CD4-positive, alpha-beta T cell treated with Interleukin-4 for 1 hour (primary cell): ENCODE measurements at regions not wholly inside any gene's neighbourhood (a gene's known extent, or its start where the extent isn't known, plus 50 kb on each side); places are given as distances from the start of the nearest gene placed in this dataset.

ENCODE experiments used
- DNase-seq, 2 donors: peaks; one replicate each; pipeline ENCODE4 v3.0.0-alpha.2; 2020 to 2022

DNA sequence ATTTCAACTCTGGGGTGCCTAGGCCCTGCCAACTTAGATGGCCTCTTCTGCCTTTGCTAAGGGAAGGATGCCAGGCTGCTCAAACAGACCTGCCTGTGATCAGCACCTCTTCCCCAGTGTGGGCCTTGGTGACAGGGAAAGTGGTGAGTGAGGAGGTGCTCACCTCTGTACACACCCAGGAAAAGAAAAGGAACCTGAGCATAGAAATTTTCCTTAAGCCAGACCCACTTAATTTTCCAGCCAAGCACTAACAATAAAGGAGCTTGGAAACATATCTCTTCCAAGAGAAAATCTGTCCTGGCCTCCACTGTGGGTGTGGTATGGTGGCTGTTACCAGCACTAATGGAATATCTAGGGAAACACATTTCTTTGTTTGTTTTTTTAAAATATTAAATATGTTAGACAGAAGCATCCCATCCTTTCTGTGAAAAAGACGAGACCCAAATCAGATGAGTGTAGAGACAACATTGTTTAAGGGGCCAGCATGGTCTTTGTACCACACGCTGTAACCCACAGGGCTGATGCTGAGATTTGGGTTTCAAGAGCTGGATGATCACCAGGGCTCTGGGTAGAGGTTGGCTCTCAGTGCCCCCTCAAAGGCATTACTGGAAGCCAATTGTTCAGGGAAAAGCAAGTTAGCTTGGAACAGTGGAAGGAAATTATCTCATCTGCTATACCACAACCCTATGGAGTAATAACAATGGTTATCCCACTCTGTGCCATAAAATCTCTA, 472.2 kb downstream of the INSC start:
- DNase-seq, result no peak

DNA sequence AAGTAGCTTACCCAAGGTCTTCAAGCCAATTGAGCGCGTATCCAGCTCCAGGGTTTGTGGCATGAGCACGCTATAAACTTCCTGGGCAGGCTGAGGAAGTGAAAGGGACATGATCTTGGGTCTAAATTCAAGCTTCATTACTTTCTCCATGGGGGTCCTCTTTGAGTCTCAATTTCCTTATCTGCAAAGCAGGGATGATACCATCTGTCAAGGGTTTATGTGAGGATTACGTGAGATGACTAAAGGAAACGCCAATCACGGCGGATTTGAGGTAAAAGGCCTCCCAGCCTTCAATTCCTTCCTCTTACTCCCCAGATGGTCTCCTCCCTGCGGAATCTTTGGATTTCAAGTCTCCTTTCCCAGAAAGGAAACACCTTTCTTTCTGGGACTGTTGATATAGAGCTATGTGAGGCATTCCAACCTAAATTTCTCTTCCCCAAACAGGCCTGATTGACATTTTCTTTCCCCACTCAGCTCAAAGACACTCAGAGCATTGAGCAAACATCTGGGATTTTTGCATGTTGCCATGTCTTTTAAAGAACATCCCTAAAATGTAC, 474.4 kb downstream of the INSC start:
- no peak for DNase-seq

DNA sequence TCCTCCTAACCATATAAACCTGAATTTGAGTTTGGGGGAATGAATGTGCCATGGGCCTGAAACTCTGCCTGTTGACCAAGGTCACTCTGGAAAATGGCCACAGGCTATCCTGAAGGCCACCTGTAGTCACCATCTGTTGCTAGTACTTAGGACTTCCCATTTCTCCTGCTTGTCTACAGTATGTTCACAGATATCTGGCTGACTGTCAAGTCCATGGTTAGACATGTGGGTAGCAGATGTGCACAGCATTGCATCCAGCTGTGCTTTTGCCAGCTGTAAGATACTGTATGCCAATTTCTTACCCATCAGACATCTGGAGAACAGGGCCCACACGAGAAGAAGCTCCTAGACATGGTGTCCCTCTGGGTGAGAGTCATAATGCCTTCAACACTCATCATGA, 475.4 kb downstream of the INSC start:
- DNase-seq, result no peak

DNA sequence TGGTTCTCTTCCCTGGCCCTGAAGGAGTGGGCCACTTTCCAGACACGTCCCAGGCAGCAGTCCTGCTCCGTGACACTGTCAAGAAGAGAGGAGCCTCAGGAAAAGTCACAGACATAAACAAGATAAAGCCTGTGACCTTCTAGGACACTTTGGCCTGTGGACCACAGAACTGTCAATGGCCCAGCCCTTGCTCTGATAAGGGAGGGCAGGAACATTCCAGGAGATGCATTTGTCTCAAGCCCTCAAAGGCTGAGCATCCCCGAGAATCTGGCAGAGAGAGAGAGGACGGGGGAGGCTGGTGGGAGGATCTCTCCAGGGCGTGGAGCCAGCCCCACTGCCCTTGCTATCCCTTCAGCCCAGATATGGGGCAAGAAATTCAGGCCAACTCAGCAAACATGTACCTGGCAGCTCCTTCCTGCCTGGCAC, 476.4 kb downstream of the INSC start:
- no peak for DNase-seq

DNA sequence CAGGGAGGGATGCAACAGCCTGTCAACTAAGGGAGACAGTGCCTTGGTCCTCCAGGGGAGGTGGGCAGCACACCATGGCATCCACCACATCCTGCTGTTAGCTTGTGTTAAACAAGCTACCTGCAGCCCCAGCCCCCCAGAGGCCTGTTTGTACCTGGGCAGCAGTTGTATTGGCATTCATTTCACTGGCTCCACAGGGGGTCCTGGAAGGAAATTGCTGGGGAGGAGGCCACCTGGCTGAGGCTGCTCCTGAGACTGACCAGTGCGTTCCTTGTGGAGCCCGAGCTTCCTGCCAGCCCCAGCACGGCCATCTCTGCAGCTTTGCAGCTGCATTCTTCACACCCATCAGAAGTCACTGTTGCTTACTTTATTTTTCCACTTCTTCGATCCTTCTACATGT, 479.9 kb downstream of the INSC start:
- no peak for DNase-seq

DNA sequence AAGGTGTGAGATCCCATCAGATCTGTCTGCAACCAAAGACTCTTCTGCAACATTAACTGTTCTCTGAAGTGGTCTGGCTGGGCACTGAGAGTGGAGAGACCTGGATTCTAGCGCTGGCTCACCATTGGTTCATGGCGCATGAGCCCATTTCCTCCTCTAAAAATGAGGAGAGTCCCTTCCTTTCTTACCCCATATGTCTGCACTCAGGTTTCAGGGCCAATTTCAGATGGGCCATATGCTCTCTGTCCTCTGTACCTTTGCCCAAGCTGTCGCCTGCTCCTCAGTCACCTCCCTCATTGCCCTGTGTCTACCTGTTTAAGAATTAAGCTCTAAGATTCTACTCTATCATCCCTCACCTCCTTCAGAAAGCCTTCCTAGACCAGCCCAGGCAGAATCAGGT, 484.7 kb downstream of the INSC start:
- DNase-seq, result no peak

DNA sequence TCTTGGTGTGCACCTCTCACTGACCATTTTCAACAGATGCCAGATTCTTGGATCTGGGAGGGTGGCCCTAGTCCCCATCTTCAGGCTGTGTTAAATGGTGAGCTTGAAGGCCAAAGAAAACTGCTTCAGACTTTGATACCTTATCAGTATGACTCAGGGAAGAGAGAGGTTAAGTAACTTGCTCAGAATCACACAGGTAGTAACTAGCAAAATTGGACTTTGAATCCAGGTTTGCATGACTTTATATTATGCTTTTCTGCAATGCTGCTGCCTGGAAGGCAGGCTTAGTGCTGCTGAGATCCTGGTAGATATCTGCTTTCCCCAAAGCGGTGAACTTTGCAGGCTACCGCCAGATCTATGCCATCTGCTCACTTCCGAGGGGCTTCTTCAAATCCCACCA, 487.3 kb downstream of the INSC start:
- DNase-seq, result no peak

DNA sequence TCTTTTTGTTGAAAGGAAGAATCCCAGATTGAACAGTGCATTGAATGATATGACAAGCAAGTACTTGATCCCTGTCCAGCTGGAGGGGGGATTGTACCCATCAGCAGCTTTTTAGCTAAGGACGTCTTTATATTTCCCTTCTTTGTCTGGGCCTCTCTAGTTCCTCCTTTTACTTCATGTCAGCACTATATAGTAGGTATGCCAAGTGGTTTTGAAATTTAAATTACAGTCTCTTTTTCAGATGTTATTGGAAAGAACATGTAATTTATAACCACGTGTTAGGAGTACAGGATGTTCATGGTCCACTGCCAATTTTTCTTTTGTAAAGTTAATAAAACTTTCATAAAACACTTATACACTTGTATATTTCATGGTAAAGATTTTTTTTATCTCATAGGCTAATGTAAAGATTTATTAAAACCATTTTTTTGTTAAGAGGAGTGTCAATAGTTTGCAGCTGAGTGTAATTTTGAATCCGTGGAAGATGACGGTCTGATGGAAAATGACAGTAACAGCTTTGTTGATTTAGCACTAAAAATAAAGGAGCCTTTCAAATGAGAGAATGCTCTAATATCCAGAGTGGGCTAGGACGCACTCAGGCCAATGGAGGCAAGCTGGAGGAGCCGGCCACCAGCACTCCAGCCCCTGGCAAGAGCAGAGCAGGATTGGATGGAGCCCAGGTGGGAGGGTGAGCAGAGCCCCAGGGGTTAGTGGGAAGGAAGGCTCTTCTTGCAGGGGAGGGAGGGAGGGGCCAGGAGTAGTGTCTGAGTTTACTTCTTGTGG, 488.3 kb downstream of the INSC start:
- no peak for DNase-seq

DNA sequence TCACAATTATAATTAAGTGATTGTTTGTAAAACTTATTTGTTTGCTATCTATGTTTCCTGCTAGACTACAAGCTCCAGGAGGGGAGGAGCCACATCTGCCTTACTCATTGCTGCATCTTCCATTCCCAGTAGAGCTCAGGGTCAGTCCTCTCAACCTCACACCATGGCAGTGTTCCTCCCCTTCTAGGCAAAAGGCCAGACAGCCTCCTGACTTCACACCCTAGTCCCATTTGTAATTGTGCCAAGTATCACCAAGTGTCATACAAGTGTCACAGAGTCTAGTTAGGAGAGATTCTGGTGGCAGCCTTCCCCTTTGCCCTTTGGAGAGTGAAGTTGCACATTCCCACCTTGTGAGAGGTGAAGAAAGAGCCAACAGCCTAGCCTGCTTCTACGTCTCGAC, 490.4 kb downstream of the INSC start:
- no peak for DNase-seq

DNA sequence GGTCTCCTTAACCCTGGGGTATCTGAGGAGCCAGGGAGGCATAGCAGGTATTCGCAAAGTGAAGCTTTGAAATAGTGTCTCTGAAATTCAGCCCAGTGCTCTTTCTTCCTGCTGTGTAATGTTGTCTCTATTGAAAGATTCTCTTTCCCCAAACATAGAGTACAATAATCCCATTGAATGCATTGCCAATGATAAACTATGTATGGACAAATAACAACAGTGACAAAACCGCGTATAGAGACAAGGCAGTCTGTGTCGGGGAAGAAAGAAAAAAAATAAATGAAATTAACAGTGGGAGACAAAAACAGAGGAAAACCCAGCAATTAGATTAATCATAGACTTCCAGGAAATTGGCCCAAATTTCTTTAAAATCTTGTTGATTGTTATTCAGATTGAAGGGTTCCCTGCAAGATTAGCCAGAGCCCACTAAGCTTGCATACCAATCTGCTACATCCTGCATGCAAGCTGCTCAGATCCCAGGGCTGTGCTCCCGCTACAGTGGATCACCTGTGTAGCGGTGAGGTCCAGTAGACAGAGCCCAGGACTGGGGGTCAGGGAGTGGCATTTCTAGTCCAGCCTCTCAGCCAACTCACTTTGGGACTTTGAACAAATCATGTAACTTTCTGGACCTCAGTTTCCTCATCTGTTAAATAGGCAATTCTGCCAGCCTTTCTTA, 492.8 kb downstream of the INSC start:
- DNase-seq, result no peak

DNA sequence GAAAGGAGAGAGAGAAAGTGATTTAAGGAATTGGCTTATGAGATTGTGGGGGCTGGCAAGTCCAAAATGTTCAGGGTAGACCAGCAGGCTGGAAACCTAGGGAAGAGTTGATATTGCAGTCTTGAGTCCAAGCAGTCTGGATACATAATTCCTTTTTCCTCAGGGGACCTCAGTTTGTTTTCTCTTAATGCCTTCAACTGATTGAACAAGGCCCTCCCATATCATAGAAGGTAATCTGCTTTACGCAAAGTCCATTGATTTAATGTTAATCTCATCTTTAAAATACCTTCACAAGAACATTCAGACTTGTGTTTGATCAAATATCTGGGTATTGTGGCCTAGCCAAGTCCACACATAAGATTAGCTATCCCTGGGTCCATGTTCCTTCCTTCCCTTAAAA, 494.7 kb downstream of the INSC start:
- DNase-seq, result no peak

DNA sequence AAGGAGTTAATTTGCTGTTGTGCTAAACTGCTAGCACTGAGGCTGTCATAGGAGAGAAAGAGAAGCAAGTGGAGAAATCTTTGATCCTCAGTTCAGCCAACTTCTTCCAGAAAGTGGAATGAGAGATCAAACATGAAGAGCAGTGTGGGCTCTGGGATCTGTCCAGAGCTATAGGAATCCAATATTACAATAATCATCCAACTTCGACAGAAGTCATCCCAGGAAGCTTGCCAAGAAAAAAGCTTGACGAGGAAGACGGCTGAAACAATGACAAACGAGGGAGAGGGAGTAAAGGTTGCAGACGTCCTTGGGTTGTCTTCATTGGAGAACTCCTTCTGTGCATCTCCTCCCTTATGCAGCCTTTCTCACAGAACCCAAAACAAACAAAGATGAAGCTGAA, 496.2 kb downstream of the INSC start:
- no peak for DNase-seq

DNA sequence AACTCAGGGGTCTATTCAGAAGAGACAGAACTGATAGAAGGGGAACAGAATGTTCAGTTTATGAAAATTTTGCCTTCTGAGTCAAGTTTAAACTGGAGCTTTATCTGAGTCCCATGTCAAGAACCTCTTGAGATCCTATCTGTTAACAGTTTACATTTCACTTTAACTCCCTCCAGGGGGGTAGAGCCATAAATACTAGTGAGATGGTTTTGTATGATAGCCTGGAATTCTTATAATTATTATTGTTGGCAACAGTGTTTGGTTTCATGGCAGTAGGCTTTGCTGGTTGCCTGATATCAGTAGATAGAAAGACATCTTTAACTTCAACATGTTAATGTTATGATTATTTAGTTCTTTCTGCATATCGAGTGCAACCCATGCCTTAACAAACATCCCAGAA, 498.5 kb downstream of the INSC start:
- DNase-seq, result no peak

DNA sequence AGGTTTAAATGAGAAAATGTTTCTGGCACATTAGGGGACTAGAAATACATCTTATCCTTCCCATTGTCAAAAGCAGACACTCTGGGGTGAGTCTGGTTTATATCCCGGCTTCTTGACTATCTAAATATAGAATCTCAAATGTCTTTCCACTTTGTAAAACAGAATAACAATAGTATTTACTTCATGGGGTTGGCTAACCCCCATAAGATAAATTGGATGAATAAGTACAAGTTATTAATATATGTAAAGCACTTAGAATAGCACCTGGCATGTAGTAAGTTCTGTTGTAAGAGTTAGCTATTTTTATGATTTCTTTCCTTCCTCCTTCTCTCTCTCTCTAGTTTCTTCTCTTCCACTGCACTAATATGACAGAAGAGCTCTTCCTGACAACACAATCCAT, 499.1 kb downstream of the INSC start:
- DNase-seq, result no peak

DNA sequence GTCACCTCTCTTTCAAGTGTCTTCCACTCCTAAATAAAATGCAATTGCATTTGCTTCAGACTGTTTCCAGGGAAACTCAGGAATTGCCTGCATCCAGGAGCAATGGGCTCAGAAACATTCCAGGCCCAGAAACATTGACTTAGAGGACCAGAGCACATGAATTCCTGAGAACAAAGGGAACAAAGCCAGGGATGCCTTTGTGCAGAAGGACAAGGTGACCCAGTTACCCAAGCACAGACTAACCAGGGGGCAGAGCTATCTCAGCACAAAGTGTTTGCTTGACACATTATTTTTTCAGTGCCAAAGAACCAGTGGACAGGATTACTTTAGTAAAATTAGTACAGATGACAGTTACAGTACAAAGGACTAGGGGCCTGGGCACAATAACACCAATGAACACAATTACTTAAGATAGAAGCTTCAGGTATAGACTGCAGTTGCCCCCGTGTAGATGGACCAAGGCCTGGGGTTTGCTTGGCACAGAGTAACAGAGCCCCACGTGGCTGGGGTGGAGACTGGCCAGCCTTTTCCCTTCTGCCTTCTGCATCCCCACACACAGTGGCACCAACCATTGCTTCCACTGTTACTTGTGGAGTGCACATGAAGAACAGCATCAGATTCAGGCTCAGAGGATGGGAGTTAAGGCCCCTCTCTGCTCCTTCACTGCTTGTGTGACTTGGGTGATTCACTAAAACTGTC, 500.8 kb downstream of the INSC start:
- DNase-seq, result no peak

DNA sequence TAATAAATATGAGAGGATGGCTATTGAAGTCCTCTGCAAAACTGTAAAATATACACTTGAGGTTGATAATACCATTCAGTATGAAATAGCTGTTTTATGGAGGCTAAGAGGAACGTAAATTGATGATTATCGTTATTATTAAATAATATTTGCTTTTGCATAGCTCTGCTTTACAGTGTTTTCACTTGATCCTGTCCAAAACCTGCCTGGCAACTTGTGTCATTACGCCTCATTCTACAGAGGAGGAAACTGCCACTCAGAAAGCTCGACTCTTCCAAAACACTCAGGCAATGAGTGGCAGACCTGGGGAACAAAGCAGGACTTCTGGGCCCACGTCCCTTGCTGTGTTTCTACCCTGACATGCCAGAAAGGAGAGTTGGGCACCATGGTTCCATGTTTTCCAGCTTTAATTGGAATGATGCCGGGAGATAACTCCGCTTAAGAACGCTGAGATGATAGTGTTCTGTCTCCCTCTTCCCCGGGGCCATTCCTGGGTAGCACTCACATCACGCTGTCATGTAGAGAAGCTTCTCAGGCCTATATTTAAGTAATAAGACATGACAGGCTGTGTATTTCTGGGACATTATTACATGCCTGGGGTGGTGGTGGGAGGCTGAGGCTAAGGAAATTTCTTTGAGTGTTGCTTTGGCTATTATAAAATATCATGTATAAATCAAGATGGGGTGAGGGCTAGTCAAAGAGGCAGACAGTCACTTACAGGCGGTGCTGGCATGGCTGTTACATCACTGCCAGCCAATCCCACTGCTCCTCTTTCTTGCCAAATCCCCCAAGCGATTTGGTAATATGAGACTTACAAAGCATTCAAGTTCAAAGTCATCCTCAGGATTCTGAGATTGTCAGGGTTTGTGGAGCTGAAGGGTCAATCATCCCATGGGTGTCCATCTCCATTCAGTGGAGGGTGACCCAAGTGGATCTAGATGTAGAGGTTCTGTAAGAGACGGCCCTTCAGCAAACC, 501.7 kb downstream of the INSC start:
- DNase-seq, result no peak

DNA sequence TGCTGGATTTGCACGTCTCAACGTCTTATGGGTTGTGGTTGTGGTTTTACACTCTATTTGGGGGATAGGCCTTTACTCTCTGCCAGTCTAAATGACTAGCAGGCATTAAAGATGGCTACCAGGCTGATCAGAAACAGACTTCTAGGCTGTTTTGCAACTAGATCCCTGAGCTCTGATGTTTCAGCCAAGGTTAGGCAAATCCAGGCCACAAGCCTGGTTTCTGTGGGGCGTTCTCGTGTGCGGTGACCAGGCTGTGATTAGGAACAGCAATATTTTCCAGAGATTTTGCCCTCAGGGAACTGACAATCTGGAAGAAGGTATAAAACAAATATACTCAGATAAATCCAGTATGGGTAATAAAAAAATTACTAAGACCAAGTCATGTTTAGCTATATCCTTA, 502.4 kb downstream of the INSC start:
- no peak for DNase-seq

DNA sequence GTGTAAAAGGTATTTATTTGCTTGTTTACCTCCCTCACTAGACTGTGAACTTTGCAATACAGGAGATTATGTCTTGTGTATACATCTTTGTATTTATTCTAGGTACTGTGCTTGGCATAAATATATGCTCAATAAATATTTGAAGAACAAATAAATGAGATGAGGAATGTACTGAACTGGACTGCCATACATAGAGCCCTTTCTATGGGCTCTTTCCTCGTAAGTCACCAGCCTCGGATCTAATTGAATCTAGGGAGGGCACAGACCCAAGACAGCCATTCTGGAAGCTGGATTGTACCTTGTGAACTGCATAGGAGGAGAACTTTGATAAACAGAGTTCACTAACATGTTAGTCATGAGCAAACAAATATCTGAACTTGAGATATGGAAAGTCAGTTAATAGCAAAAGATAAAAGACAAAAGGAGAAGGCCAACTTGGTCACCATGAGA, 503.9 kb downstream of the INSC start:
- DNase-seq, result no peak

DNA sequence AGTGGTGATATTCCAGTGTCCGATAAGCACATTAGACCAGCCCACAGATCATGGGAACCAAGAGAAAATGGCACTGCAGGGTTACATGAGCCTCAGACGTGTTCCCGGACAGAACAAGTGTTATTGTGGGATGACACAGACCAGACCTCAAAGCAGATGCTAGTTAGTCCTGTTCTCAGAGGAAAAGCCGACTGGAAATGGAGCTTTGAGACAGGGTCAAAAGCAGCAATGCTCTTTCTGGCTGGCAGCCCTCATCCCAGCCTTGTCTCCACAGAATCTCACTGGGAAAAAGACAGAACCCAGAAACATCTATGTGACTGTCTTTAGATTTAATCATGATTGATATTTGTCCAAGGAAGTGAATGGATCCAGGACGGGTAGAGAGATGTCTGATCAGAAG, 506.8 kb downstream of the INSC start:
- no peak for DNase-seq

DNA sequence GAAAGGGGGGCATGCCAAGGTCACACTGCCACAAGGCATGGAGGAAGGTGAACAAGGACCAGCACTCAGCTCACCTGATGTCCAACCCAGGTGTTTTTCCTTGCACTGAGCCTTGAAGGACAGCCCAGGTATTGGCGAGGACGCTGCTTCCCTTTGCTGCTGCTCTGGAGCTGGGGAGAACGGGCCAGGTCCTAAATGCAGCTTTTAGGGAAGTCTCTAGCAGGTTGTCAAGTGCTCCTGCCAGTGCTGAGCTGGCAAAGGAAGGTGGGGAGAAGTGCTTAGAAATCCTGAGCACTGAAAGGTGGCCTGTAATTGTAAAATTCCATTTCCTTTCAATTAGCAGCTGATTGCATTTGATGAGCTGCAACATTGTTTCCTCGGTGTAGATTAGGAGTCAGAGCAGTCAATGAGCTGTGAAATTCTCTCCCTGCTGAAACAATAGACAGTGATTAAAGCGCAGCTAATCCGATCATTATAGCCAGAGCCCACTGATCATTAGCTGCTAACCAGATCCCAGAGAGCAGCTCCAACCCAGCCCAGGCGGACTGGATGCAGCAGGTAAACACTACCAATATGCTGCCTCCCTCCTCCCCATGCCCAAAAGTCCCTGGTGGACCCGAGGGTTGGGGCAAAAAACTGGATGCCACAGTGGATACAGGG, 507.6 kb downstream of the INSC start:
- no peak for DNase-seq

DNA sequence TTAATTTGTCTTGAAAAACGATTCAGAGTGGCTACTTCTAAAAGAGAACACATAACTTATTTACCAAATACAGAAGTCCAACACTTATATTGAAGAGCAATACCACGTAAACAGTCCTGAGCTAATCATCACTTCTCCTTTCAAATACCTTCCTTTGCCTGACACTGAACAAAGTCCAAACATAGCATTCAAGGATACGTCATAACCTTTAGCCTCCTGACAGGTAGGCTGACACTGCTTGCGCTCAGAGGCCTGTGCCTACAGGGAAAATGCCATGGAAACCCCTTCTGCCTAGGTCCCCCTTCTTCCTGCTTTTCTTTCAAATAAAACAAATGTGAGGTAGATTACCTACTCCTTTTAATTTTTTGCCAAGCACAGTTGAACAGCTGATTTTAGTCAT, 510.0 kb downstream of the INSC start:
- no peak for DNase-seq
